Fibroblast of the aortic adventitia (primary cell): ENCODE measurements at regions not wholly inside any gene's neighbourhood (a gene's known extent, or its start where the extent isn't known, plus 50 kb on each side); places are given as distances from the start of the nearest gene placed in this dataset.

Experiments used
- DNase-seq: peaks from one replicate; pipeline ENCODE4 v3.0.0-alpha.2; 2010; ENCODE audit warnings: low read depth
- H3K4me3 ChIP-seq: 2 replicates; pipeline ENCODE4 v1.5.1; 2011; ENCODE audit warnings: low read depth, mild to moderate bottlenecking, control low read depth, low read length, moderate library complexity
- CTCF ChIP-seq: IDR thresholded peaks from 2 replicates; pipeline ENCODE4 v1.5.1; 2011; ENCODE audit warnings: mild to moderate bottlenecking, low read length, control low read depth, inconsistent platforms; ENCODE audit not compliant: insufficient read depth

GRCh38 chr13:50213526-50213925, 198.3 kb downstream of the KCNRG start:
- no peak for TF ChIP-seq CTCF

GRCh38 chr13:50214514-50214913, 199.3 kb downstream of the KCNRG start:
- TF ChIP-seq CTCF: no peak
- H3K4me3 ChIP-seq: no peak overlapping the region
- no peak for DNase-seq

More at GRCh38 chr13:50213526-50213925, 198.3 kb downstream of the KCNRG start:
- no peak for DNase-seq
- no peak overlapping the region for H3K4me3 ChIP-seq

- no peak overlapping the region for H3K4me3 ChIP-seq
- no peak for DNase-seq
- TF ChIP-seq CTCF: no peak
Observed at GRCh38 chr13:50215399-50215798, 200.2 kb downstream of the KCNRG start.

- DNase-seq: no peak
- TF ChIP-seq CTCF: no peak
- no peak overlapping the region for H3K4me3 ChIP-seq
Observed at GRCh38 chr13:50219743-50220142, 204.5 kb downstream of the KCNRG start.

GRCh38 chr13:50220938-50221337, 205.7 kb downstream of the KCNRG start:
- no peak for DNase-seq
- no peak overlapping the region for H3K4me3 ChIP-seq
- no peak for TF ChIP-seq CTCF

- peak overlapping the region; percentile 55 for H3K4me3 ChIP-seq
- DNase-seq: peak; percentile 95
- TF ChIP-seq CTCF: no peak
Observed at GRCh38 chr13:50222569-50223332, 207.5 kb downstream of the KCNRG start.

- no peak for DNase-seq
- no peak for TF ChIP-seq CTCF
Observed at GRCh38 chr13:50224534-50224933, 209.3 kb downstream of the KCNRG start.

More at GRCh38 chr13:50224534-50224933, 209.3 kb downstream of the KCNRG start:
- no peak overlapping the region for H3K4me3 ChIP-seq
